DND-41 (cell line): ENCODE measurements at regions not wholly inside any gene's neighbourhood (a gene's known extent, or its start where the extent isn't known, plus 50 kb on each side); places are given as distances from the start of the nearest gene placed in this dataset.

Experiments
- ATAC-seq: fragments of 200-7000 bp; cut with Tn5 transposase; 3 replicates; pipeline ENCODE4 v1.9.1; 2021; ENCODE audit warnings: low read depth; ENCODE audit not compliant: insufficient read depth
- DNase-seq: peaks from one replicate; pipeline ENCODE4 v3.0.0-alpha.2; 2020
- H2AFZ ChIP-seq: 2 replicates; pipeline ENCODE4 v1.6.0; 2012; ENCODE audit warnings: low read depth, low read length
- H3K27ac ChIP-seq: 2 replicates; pipeline ENCODE4 v1.5.1; 2012; ENCODE audit warnings: low read length, inconsistent platforms
- H3K27me3 ChIP-seq: fragments of 200-600 bp; sonication (generic); 2 replicates; pipeline ENCODE4 v1.6.0; 2012; ENCODE audit warnings: low read length, mild to moderate bottlenecking, inconsistent platforms; ENCODE audit not compliant: insufficient read depth, poor library complexity
- H3K36me3 ChIP-seq: 2 replicates; pipeline ENCODE4 v1.5.1; 2012; ENCODE audit warnings: low read length, inconsistent platforms; ENCODE audit not compliant: insufficient read depth
- H3K4me1 ChIP-seq: 2 replicates; pipeline ENCODE4 v1.5.1; 2012; ENCODE audit warnings: mild to moderate bottlenecking, low read length; ENCODE audit not compliant: insufficient read depth
- H3K4me2 ChIP-seq: 2 replicates; pipeline ENCODE4 v1.6.0; 2012; ENCODE audit warnings: mild to moderate bottlenecking, moderate library complexity, low read length, inconsistent platforms; ENCODE audit not compliant: insufficient read depth
- H3K4me3 ChIP-seq, 2 experiments: fragments of 200-600 bp in 1 of 2; shearing (Covaris generic) in 1 of 2; 2 replicates each; pipeline ENCODE4 v1.5.1; 2012 to 2016; ENCODE audit warnings: inconsistent platforms in 2 of 2, low read length in 2 of 2, mild to moderate bottlenecking in 2 of 2, low read depth in 1 of 2, moderate library complexity in 1 of 2
- H3K79me2 ChIP-seq: 2 replicates; pipeline ENCODE4 v1.6.0; 2012; ENCODE audit warnings: low read length, inconsistent platforms; ENCODE audit not compliant: insufficient read depth
- H3K9ac ChIP-seq: 2 replicates; pipeline ENCODE4 v1.6.0; 2012; ENCODE audit warnings: low read depth, mild to moderate bottlenecking, inconsistent platforms, low read length, moderate library complexity
- H3K9me3 ChIP-seq: 2 replicates; pipeline ENCODE4 v1.5.1; 2012; ENCODE audit warnings: low read length, moderate library complexity, mild to moderate bottlenecking, inconsistent platforms; ENCODE audit not compliant: insufficient read depth, severe bottlenecking
- H4K20me1 ChIP-seq: 2 replicates; pipeline ENCODE4 v1.6.0; 2012; ENCODE audit warnings: low read length; ENCODE audit not compliant: insufficient read depth
- CTCF ChIP-seq: IDR thresholded peaks from 2 replicates; pipeline ENCODE4 v1.5.1; 2012; ENCODE audit warnings: borderline replicate concordance, low read length, moderate library complexity, mild to moderate bottlenecking; ENCODE audit not compliant: poor library complexity, severe bottlenecking; ENCODE audit errors: extremely low read depth
- EZH2 ChIP-seq: IDR thresholded peaks from 3 replicates; pipeline ENCODE4 v1.6.1; 2012; ENCODE audit warnings: borderline replicate concordance, low read depth, mild to moderate bottlenecking, moderate library complexity, low read length, inconsistent platforms; ENCODE audit not compliant: severe bottlenecking

- H3K4me1 ChIP-seq, result no peaks in the 10 kb centered on the region
- no peak for TF ChIP-seq CTCF
- TF ChIP-seq EZH2, result no peak
- H3K27me3 ChIP-seq, result no peaks in the 10 kb centered on the region
- H3K9me3 ChIP-seq, result no peaks in the 10 kb centered on the region
- H3K27ac ChIP-seq, result no peak overlapping the region
- H2AFZ ChIP-seq, result no peak overlapping the region
- ATAC-seq (no peak), DNase-seq (no peak)
- no peaks in the 10 kb centered on the region for H4K20me1 ChIP-seq
- no peaks in the 10 kb centered on the region for H3K79me2 ChIP-seq
- no peak overlapping the region for H3K4me3 ChIP-seq
- no peak overlapping the region for H3K9ac ChIP-seq
- H3K4me2 ChIP-seq, result no peak overlapping the region
- H3K36me3 ChIP-seq, result no peaks in the 10 kb centered on the region
Observed at GRCh38 chr6:51025082-51025777, 206.6 kb downstream of the TFAP2B start.

GRCh38 chr6:51027283-51028065, 208.8 kb downstream of the TFAP2B start:
- no peak overlapping the region for H2AFZ ChIP-seq
- no peak overlapping the region for H3K27ac ChIP-seq
- H3K27me3 ChIP-seq, result no peaks in the 10 kb centered on the region
- no peaks in the 10 kb centered on the region for H3K36me3 ChIP-seq
- no peak overlapping the region for H3K4me3 ChIP-seq
- H4K20me1 ChIP-seq, result no peaks in the 10 kb centered on the region
- H3K4me2 ChIP-seq, result no peak overlapping the region
- no peaks in the 10 kb centered on the region for H3K79me2 ChIP-seq
- DNase-seq, result no peak
- no peak overlapping the region for H3K9ac ChIP-seq
- H3K9me3 ChIP-seq, result no peaks in the 10 kb centered on the region
- H3K4me1 ChIP-seq, result no peaks in the 10 kb centered on the region
- no peak for ATAC-seq
- TF ChIP-seq CTCF, result no peak
- no peak for TF ChIP-seq EZH2

GRCh38 chr6:51028276-51028675, 209.6 kb downstream of the TFAP2B start:
- TF ChIP-seq CTCF (no peak), EZH2 (no peak)
- no peak for ATAC-seq
- Histone ChIP-seq H3K9ac (no peak overlapping the region), H3K36me3 (no peaks in the 10 kb centered on the region), H3K4me2 (no peak overlapping the region), H3K27me3 (no peaks in the 10 kb centered on the region), H4K20me1 (no peaks in the 10 kb centered on the region), H3K27ac (no peak overlapping the region), H3K79me2 (no peaks in the 10 kb centered on the region), H2AFZ (no peak overlapping the region), H3K4me1 (no peaks in the 10 kb centered on the region), H3K4me3 (no peak overlapping the region), H3K9me3 (no peaks in the 10 kb centered on the region)
- DNase-seq, result no peak
